Sigmoid colon (tissue), 6 donors: ENCODE measurements at regions not wholly inside any gene's neighbourhood (a gene's known extent, or its start where the extent isn't known, plus 50 kb on each side); places are given as distances from the start of the nearest gene placed in this dataset.

Source experiments
- DNase-seq: peaks from one replicate; pipeline ENCODE4 v3.0.0-alpha.2; 2019
- H3K27ac ChIP-seq, 4 donors: fragments of 200-600 bp; sonication (generic); one replicate each; pipeline ENCODE4 v1.5.1; 2016 to 2019; ENCODE audit warnings: mild to moderate bottlenecking in 1 of 4
- H3K27me3 ChIP-seq, 3 donors: fragments of 200-600 bp; sonication (generic); one replicate each; pipeline ENCODE4 v1.5.1; 2019; ENCODE audit warnings: mild to moderate bottlenecking in 1 of 3
- H3K36me3 ChIP-seq, 4 donors: fragments of 200-600 bp; sonication (generic); one replicate each; pipeline ENCODE4 v1.5.1; 2016 to 2019
- H3K4me1 ChIP-seq, 4 donors: fragments of 200-600 bp; sonication (generic); one replicate each; pipeline ENCODE4 v1.5.1; 2017 to 2019
- H3K4me3 ChIP-seq, 4 donors: fragments of 200-600 bp; sonication (generic); one replicate each; pipeline ENCODE4 v1.5.1; 2017 to 2019; ENCODE audit warnings: mild to moderate bottlenecking in 2 of 4, moderate library complexity in 1 of 4
- H3K9me3 ChIP-seq, 4 donors: fragments of 200-600 bp in 3 of 4; sonication (generic) in 3 of 4; one replicate each; pipeline versions ENCODE4 v1.5.1 to v1.6.1; 2013 to 2019
- EP300 ChIP-seq, 4 donors: sonication (generic); formaldehyde crosslinking; IDR thresholded peaks; one replicate each; pipeline ENCODE4 v1.6.1; 2017; ENCODE audit warnings: antibody characterized with exemption in 4 of 4
- POLR2A ChIP-seq, 2 donors: fragments of 450-650 bp; IDR thresholded peaks; one replicate each; pipeline ENCODE4 v1.6.1; 2016; ENCODE audit warnings: antibody characterized with exemption in 2 of 2, mild to moderate bottlenecking in 2 of 2, moderate library complexity in 2 of 2
- POLR2AphosphoS5 ChIP-seq, 4 donors: sonication (generic); formaldehyde crosslinking; IDR thresholded peaks; one replicate each; pipeline ENCODE4 v1.6.1; 2017; ENCODE audit warnings: antibody characterized with exemption in 4 of 4
- WGBS, 2 donors: extraction: QIAGEN DNeasy Blood & Tissue Kit; methylation state at CpG; one replicate each; pipeline ENCODE4 v1.1.7; 2013; 5-methylcytosine and 5-hydroxymethylcytosine counted together
- intact Hi-C: fragments of 100-400 bp; cut with DNase I; formaldehyde crosslinking; loops from one replicate; pipeline ENCODE4 v1.15.1; 2023
- TF ChIP-seq, protein P1 (sequence below), 4 experiments: fragments of 450-650 bp in 3 of 4; fragments of 200-600 bp in 1 of 4; IDR thresholded peaks; one replicate each; pipeline ENCODE4 v1.5.1; 2016 to 2019; ENCODE audit warnings: antibody characterized with exemption in 4 of 4, mild to moderate bottlenecking in 3 of 4, moderate library complexity in 2 of 4
- donor health status: healthy with polysubstance abuse.
- donor health status: healthy.

DNA sequence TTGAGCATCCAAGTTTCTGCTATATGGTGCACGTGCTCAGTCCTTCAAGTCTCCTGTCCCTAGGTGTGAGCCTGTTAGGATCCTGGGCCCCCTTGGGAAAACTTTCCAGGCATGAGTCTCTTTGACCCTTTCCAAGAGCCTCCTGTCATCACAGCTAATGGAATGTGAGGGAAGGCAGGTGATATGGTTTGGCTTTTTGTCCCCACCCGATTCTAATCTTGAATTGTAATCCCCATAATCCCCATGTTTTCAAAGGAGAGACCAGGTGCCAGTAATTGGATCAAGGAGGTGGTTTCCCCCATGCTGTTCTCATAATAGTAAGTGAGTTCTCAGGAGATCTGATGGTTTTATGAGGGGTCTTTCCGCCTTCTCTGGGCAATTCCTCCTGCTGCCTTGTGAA is 265.5 kb downstream of the ATP23 start:
- Histone ChIP-seq H3K36me3 (no peaks in the 10 kb centered on the region), H3K9me3 (no peaks in the 10 kb centered on the region), H3K4me1 (no peaks in the 10 kb centered on the region), H3K4me3 (no peak overlapping the region), H3K27ac (no peak overlapping the region), H3K27me3 (no peaks in the 10 kb centered on the region)
- TF ChIP-seq EP300 (IDR thresholded peaks at IDR 0.05) = no peak
- TF ChIP-seq POLR2A (IDR thresholded peaks at IDR 0.05) = no peak
- TF ChIP-seq, protein P1, sequence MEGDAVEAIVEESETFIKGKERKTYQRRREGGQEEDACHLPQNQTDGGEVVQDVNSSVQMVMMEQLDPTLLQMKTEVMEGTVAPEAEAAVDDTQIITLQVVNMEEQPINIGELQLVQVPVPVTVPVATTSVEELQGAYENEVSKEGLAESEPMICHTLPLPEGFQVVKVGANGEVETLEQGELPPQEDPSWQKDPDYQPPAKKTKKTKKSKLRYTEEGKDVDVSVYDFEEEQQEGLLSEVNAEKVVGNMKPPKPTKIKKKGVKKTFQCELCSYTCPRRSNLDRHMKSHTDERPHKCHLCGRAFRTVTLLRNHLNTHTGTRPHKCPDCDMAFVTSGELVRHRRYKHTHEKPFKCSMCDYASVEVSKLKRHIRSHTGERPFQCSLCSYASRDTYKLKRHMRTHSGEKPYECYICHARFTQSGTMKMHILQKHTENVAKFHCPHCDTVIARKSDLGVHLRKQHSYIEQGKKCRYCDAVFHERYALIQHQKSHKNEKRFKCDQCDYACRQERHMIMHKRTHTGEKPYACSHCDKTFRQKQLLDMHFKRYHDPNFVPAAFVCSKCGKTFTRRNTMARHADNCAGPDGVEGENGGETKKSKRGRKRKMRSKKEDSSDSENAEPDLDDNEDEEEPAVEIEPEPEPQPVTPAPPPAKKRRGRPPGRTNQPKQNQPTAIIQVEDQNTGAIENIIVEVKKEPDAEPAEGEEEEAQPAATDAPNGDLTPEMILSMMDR (IDR thresholded peaks at IDR 0.05) = no peak
- TF ChIP-seq POLR2AphosphoS5 (IDR thresholded peaks at IDR 0.05) = no peak
- whole genome bisulfite sequencing, 2 donors = 59 to 74% methylated on average over 3 of the region's 3 CpGs
- no peak for DNase-seq
- intact Hi-C loops = no loop called here

DNA sequence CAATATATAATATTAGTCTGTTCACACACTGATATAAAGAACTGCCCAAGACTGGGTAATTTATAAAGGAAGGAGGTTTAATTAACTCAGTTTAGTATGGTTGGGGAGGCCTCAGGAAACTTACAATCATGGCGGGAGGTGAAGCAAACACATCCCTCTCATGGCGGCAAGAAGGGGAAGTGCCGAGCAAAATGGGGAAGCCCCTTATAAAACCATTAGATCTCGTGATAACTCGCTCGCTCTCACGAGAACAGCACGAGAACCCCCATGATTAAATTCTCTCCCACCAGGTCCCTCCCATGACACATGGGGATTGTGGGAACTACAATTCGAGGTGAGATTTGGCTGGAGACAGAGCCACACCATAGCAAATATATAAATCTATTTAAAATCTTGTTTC is 269.8 kb downstream of the ATP23 start:
- intact Hi-C loops = no loop called here
- no peak overlapping the region for H3K27ac ChIP-seq
- no peak for DNase-seq
- H3K9me3 ChIP-seq = no peaks in the 10 kb centered on the region
- H3K4me3 ChIP-seq = no peak overlapping the region
- TF ChIP-seq, protein P1 (IDR thresholded peaks at IDR 0.05) = no peak
- no peak for TF ChIP-seq POLR2A (IDR thresholded peaks at IDR 0.05)
- no peak for TF ChIP-seq EP300 (IDR thresholded peaks at IDR 0.05)
- TF ChIP-seq POLR2AphosphoS5 (IDR thresholded peaks at IDR 0.05) = no peak
- WGBS, 2 donors = 89 to 91% methylated on average over 9 of the region's 9 CpGs
- no peaks in the 10 kb centered on the region for H3K36me3 ChIP-seq
- no peaks in the 10 kb centered on the region for H3K27me3 ChIP-seq
- no peaks in the 10 kb centered on the region for H3K4me1 ChIP-seq

DNA sequence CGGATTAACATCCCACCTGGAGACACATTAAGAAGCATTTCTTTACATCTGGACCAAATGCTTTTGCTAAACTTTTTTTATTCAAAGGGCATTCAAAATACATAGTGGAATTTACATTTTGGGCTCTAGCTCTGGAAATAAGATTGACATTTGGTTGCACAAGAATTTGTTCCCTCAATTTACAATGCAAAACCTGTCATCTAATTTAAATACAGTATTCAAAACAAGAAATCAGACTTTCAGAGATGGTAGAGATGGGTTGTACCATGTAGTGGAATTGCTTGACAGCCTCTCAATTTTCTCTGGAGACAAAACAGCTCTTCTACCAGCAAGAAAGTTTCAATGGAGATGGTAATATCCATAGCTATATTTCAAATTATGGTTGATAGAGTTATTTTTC is 275.8 kb downstream of the ATP23 start:
- TF ChIP-seq EP300 (IDR thresholded peaks at IDR 0.05) = no peak
- TF ChIP-seq, protein P1 (IDR thresholded peaks at IDR 0.05) = no peak
- TF ChIP-seq POLR2A (IDR thresholded peaks at IDR 0.05) = no peak
- no peak for TF ChIP-seq POLR2AphosphoS5 (IDR thresholded peaks at IDR 0.05)
- Histone ChIP-seq H3K4me1 (no peaks in the 10 kb centered on the region), H3K27me3 (no peaks in the 10 kb centered on the region), H3K27ac (no peak overlapping the region), H3K9me3 (no peaks in the 10 kb centered on the region), H3K36me3 (no peaks in the 10 kb centered on the region), H3K4me3 (no peak overlapping the region)
- no peak for DNase-seq
- intact Hi-C loops = no loop called here
- WGBS, 2 donors = 91 to 94% methylated on average over 1 of the region's 1 CpG

DNA sequence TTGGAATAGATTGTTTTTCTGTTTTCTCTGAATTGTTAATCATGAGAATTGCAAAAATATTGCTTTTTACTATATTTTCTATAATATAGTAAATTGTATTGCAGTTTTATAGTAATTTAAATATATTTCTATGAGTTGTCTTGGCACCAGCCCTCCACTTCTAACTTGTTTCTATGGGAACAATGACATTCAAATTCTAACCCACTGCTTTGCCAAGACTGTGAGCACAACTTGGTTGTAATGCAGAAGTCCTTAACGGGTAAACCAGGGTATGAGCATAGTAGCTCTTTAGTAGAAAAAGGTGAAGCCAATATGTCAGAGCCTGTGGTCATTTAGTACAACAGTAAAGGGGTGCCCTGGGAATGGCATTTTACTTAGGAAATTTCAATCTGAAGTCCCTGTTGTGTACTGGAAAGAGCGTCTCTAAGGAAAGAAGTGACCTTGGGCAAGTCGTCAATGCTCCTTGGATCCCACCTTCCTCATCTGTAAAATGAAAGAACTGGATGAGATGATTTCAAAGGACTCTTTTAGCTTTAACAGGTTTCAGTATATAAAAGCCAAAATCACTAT is 283.3 kb downstream of the ATP23 start:
- intact Hi-C loops = no loop called here
- no peaks in the 10 kb centered on the region for H3K27me3 ChIP-seq
- DNase-seq = no peak

More for the DNA sequence above, 283.3 kb downstream of the ATP23 start:
- WGBS, 2 donors = 93 to 96% methylated on average over 3 of the region's 3 CpGs
- no peak overlapping the region for H3K4me3 ChIP-seq
- TF ChIP-seq, protein P1 (IDR thresholded peaks at IDR 0.05) = no peak
- TF ChIP-seq POLR2AphosphoS5 (IDR thresholded peaks at IDR 0.05) (no peak), POLR2A (IDR thresholded peaks at IDR 0.05) (no peak), EP300 (IDR thresholded peaks at IDR 0.05) (no peak)
- no peak overlapping the region for H3K27ac ChIP-seq
- H3K36me3 ChIP-seq = no peaks in the 10 kb centered on the region
- H3K9me3 ChIP-seq = no peaks in the 10 kb centered on the region
- peaks cover 0 to 4% (median 0%) of the 10 kb centered on the region in 4 donors for H3K4me1 ChIP-seq
